Natural killer cell treated with Interleukin-12 subunit alpha and Interleukin-12 subunit beta and Interleukin-15 and Interleukin-18, amount 100 ng/mL, for 72 hours (primary cell): ENCODE measurements at regions not wholly inside any gene's neighbourhood (a gene's known extent, or its start where the extent isn't known, plus 50 kb on each side); places are given as distances from the start of the nearest gene placed in this dataset.

Experiments used
- ATAC-seq, 2 donors: fragments of 150-1000 bp; cut with Tn5 transposase in 1 of 2; sonication (Bioruptor Pico), chemical (Tn5 transposase) in 1 of 2; 2 replicates each; pipeline ENCODE4 v1.10.0; 2021
- DNase-seq: peaks from one replicate; pipeline ENCODE4 v3.0.0; 2022; ENCODE audit warnings: low spot score
- H3K27ac Mint-ChIP-seq, 2 donors: 1 replicate in 1 of 2; 2 replicates in 1 of 2; pipeline ENCODE4 v1.8.0; 2022; ENCODE audit warnings: mixed read lengths in 2 of 2, mild to moderate bottlenecking in 1 of 2, moderate library complexity in 1 of 2
- H3K27me3 Mint-ChIP-seq, 2 donors: 1 replicate in 1 of 2; 2 replicates in 1 of 2; pipeline ENCODE4 v1.8.0; 2022; ENCODE audit warnings: mixed read lengths in 2 of 2
- H3K36me3 Mint-ChIP-seq: one replicate; pipeline ENCODE4 v1.8.0; 2022; ENCODE audit warnings: mixed read lengths
- H3K4me1 Mint-ChIP-seq, 2 donors: 1 replicate in 1 of 2; 2 replicates in 1 of 2; pipeline ENCODE4 v1.8.0; 2022; ENCODE audit warnings: low read depth in 2 of 2, mixed read lengths in 2 of 2, mild to moderate bottlenecking in 1 of 2
- H3K4me3 Mint-ChIP-seq: one replicate; pipeline ENCODE4 v1.8.0; 2022; ENCODE audit warnings: mixed read lengths
- H3K9me3 Mint-ChIP-seq: 2 replicates; pipeline ENCODE4 v1.8.0; 2022; ENCODE audit warnings: mixed read lengths

- Mint-ChIP-seq H3K27ac (no peak overlapping the region), H3K36me3 (no peaks in the 10 kb centered on the region), H3K9me3 (no peaks in the 10 kb centered on the region), H3K27me3 (no peaks in the 10 kb centered on the region), H3K4me1 (no peaks in the 10 kb centered on the region), H3K4me3 (no peak overlapping the region)
- DNase-seq (no peak), ATAC-seq (no peak)
Observed at GRCh38 chr4:141913928-141914327, 277.5 kb downstream of the IL15 start.

- no peaks in the 10 kb centered on the region for H3K9me3 Mint-ChIP-seq
- DNase-seq (no peak), ATAC-seq (no peak)
- no peaks in the 10 kb centered on the region for H3K27me3 Mint-ChIP-seq
- no peaks in the 10 kb centered on the region for H3K4me1 Mint-ChIP-seq
- no peak overlapping the region for H3K27ac Mint-ChIP-seq
- no peaks in the 10 kb centered on the region for H3K36me3 Mint-ChIP-seq
- H3K4me3 Mint-ChIP-seq, result no peak overlapping the region
Observed at GRCh38 chr4:141914746-141915145, 278.4 kb downstream of the IL15 start.

GRCh38 chr4:141919649-141920048, 283.3 kb downstream of the IL15 start:
- H3K4me3 Mint-ChIP-seq, result no peak overlapping the region
- H3K4me1 Mint-ChIP-seq, result no peaks in the 10 kb centered on the region
- no peak for DNase-seq
- no peaks in the 10 kb centered on the region for H3K36me3 Mint-ChIP-seq
- H3K9me3 Mint-ChIP-seq, result peaks cover 7% of the 10 kb centered on the region
- no peaks in the 10 kb centered on the region for H3K27me3 Mint-ChIP-seq
- no peak for ATAC-seq
- no peak overlapping the region for H3K27ac Mint-ChIP-seq

- no peak overlapping the region for H3K4me3 Mint-ChIP-seq
- DNase-seq (no peak), ATAC-seq (no peak)
- no peaks in the 10 kb centered on the region for H3K27me3 Mint-ChIP-seq
- H3K36me3 Mint-ChIP-seq, result no peaks in the 10 kb centered on the region
- H3K27ac Mint-ChIP-seq, result no peak overlapping the region
- H3K9me3 Mint-ChIP-seq, result peaks cover 7% of the 10 kb centered on the region
- H3K4me1 Mint-ChIP-seq, result no peaks in the 10 kb centered on the region
Observed at GRCh38 chr4:141921293-141921692, 284.9 kb downstream of the IL15 start.

GRCh38 chr4:141922236-141922635, 285.9 kb downstream of the IL15 start:
- no peaks in the 10 kb centered on the region for H3K27me3 Mint-ChIP-seq
- no peak for ATAC-seq

GRCh38 chr4:141926406-141926805, 290.0 kb downstream of the IL15 start:
- no peak overlapping the region for H3K27ac Mint-ChIP-seq
- H3K9me3 Mint-ChIP-seq, result peaks cover 4% of the 10 kb centered on the region
- H3K36me3 Mint-ChIP-seq, result no peaks in the 10 kb centered on the region
- ATAC-seq (no peak), DNase-seq (no peak)
- no peaks in the 10 kb centered on the region for H3K27me3 Mint-ChIP-seq
- no peaks in the 10 kb centered on the region for H3K4me1 Mint-ChIP-seq
- no peak overlapping the region for H3K4me3 Mint-ChIP-seq

More at GRCh38 chr4:141922236-141922635, 285.9 kb downstream of the IL15 start:
- H3K36me3 Mint-ChIP-seq, result no peaks in the 10 kb centered on the region
- no peaks in the 10 kb centered on the region for H3K4me1 Mint-ChIP-seq
- peaks cover 7% of the 10 kb centered on the region for H3K9me3 Mint-ChIP-seq
- no peak for DNase-seq
- H3K27ac Mint-ChIP-seq, result no peak overlapping the region
- H3K4me3 Mint-ChIP-seq, result no peak overlapping the region

GRCh38 chr4:141932490-141932889, 296.1 kb downstream of the IL15 start:
- Mint-ChIP-seq H3K27ac (no peak overlapping the region), H3K27me3 (no peaks in the 10 kb centered on the region), H3K4me3 (no peak overlapping the region), H3K4me1 (no peaks in the 10 kb centered on the region), H3K9me3 (peaks cover 4% of the 10 kb centered on the region), H3K36me3 (no peaks in the 10 kb centered on the region)
- DNase-seq, result no peak
- no peak for ATAC-seq

GRCh38 chr4:141933978-141934377, 297.6 kb downstream of the IL15 start:
- Mint-ChIP-seq H3K4me1 (no peaks in the 10 kb centered on the region), H3K4me3 (no peak overlapping the region)
- ATAC-seq, result no peak

GRCh38 chr4:141955696-141956095, 319.3 kb downstream of the IL15 start:
- Mint-ChIP-seq H3K4me3 (no peak overlapping the region), H3K36me3 (no peaks in the 10 kb centered on the region), H3K4me1 (no peaks in the 10 kb centered on the region), H3K27me3 (no peaks in the 10 kb centered on the region), H3K9me3 (peaks cover 3% of the 10 kb centered on the region), H3K27ac (no peak overlapping the region)
- DNase-seq (no peak), ATAC-seq (no peak)

More at GRCh38 chr4:141933978-141934377, 297.6 kb downstream of the IL15 start:
- Mint-ChIP-seq H3K27me3 (no peaks in the 10 kb centered on the region), H3K27ac (no peak overlapping the region), H3K9me3 (peaks cover 4% of the 10 kb centered on the region), H3K36me3 (no peaks in the 10 kb centered on the region)
- no peak for DNase-seq

GRCh38 chr4:141957416-141957815, 321.0 kb downstream of the IL15 start:
- DNase-seq (no peak), ATAC-seq (no peak)
- H3K9me3 Mint-ChIP-seq, result no peaks in the 10 kb centered on the region
- H3K27me3 Mint-ChIP-seq, result no peaks in the 10 kb centered on the region
- H3K27ac Mint-ChIP-seq, result no peak overlapping the region
- H3K36me3 Mint-ChIP-seq, result no peaks in the 10 kb centered on the region
- H3K4me1 Mint-ChIP-seq, result no peaks in the 10 kb centered on the region
- no peak overlapping the region for H3K4me3 Mint-ChIP-seq

- Mint-ChIP-seq H3K27me3 (no peaks in the 10 kb centered on the region), H3K36me3 (peaks cover 5% of the 10 kb centered on the region), H3K9me3 (peaks cover 8% of the 10 kb centered on the region), H3K27ac (no peak overlapping the region), H3K4me1 (no peaks in the 10 kb centered on the region), H3K4me3 (no peak overlapping the region)
- ATAC-seq (no peak), DNase-seq (no peak)
Observed at GRCh38 chr4:141962486-141962885, 326.1 kb downstream of the IL15 start.

- no peaks in the 10 kb centered on the region for H3K27me3 Mint-ChIP-seq
- H3K36me3 Mint-ChIP-seq, result peaks cover under 1% of the 10 kb centered on the region
- no peaks in the 10 kb centered on the region for H3K4me1 Mint-ChIP-seq
- H3K9me3 Mint-ChIP-seq, result peaks cover 12% of the 10 kb centered on the region
- ATAC-seq (no peak), DNase-seq (no peak)
- no peak overlapping the region for H3K27ac Mint-ChIP-seq
- no peak overlapping the region for H3K4me3 Mint-ChIP-seq
Observed at GRCh38 chr4:141971869-141972268, 335.5 kb downstream of the IL15 start.

- Mint-ChIP-seq H3K27ac (no peak overlapping the region), H3K4me1 (no peaks in the 10 kb centered on the region), H3K4me3 (no peak overlapping the region), H3K27me3 (no peaks in the 10 kb centered on the region), H3K9me3 (peaks cover 9% of the 10 kb centered on the region), H3K36me3 (no peaks in the 10 kb centered on the region)
- no peak for DNase-seq
- ATAC-seq, result no peak
Observed at GRCh38 chr4:141972950-141973349, 336.6 kb downstream of the IL15 start.
